Dermis microvascular lymphatic vessel endothelial cell (primary cell): ENCODE measurements at regions not wholly inside any gene's neighbourhood (a gene's known extent, or its start where the extent isn't known, plus 50 kb on each side); places are given as distances from the start of the nearest gene placed in this dataset.
A peak's percentile ranks its signal among the peaks of the same experiment; 100 is the strongest.

Experiments used
- DNase-seq, 2 donors: peaks; one replicate each; pipeline versions ENCODE4 v3.0.0 to v3.0.0-alpha.2; 2010; ENCODE audit warnings: low read depth in 2 of 2

GRCh38 chr10:3432081-3432825 lies 259.7 kb upstream of the PITRM1 start:
- no peak for DNase-seq

DNA sequence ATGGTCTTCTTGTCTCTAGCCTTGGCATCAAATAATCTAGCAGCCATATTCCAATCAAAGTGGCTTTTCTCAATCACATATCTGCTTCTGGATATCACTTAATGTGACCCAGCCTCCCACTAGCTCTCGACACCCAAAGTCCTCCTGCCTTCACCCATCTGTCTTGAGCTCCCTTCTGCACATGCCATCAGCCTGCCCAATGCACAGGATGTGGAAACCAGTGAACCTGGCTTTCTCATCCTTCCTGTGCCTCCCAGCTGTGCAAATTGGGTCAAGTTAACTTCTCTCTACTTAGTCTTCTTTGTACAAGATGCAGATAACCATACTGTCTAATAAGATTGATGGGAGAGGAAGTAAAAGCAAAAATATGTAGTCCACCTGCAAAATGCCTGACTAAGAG lies 257.9 kb upstream of the PITRM1 start:
- no peak for DNase-seq

DNA sequence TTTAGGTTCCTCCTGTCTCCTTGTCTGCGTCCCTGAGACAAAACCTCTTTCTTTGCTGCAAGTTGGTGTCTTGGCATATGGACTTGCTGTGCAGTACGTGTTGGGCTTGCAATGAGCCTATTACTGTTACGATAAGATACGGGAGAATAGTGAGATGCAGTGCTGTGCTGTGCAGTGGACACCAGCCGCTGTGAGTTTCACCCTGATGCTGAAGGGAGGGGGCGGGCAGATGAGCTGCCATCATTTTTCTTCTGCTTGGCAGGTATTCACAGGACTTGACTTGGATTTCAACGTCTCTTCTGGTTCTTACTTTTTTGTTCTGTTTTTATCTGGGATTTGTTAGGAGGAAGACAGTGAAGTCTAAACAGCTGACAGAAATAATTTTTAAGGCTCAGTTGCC lies 257.1 kb upstream of the PITRM1 start:
- DNase-seq: no peak

DNA sequence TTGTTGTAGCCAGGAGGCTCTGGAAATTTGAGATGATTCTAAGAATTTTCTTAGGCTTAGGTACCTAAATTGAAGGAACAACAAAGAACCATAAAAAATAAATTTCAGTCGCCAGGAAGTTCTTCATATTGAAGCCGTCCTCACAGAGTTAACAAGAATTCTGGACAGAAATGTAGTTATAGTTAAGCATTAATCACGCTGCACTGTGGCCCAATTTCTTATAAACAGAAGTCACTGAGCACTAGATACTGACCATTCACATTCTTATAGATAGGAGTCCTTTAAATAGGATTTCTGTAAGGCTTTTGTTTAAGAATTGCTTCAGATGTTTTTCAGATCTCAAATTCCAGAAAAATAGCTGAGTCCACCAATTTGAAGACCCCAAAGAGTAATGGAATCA lies 256.2 kb upstream of the PITRM1 start:
- DNase-seq: no peak

GRCh38 chr10:3427950-3428354 lies 255.4 kb upstream of the PITRM1 start:
- no peak for DNase-seq

DNA sequence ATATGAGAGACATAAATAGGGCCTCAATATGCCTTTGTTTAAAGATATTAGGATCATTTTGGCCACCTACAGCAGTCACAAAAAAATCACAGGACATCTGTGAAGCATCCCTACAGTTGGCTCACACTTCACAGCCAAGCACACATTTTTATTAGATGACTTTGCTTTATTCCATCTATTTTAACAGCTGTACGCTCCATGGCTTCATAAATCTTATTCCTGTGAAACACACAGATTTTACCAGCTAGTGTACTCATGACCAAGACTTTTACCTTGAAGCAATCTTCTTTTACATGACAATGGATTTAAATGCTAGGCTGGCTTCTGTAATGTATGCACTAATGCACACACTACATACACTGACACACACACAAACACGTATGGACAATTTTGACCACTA lies 254.8 kb upstream of the PITRM1 start:
- DNase-seq: no peak

DNA sequence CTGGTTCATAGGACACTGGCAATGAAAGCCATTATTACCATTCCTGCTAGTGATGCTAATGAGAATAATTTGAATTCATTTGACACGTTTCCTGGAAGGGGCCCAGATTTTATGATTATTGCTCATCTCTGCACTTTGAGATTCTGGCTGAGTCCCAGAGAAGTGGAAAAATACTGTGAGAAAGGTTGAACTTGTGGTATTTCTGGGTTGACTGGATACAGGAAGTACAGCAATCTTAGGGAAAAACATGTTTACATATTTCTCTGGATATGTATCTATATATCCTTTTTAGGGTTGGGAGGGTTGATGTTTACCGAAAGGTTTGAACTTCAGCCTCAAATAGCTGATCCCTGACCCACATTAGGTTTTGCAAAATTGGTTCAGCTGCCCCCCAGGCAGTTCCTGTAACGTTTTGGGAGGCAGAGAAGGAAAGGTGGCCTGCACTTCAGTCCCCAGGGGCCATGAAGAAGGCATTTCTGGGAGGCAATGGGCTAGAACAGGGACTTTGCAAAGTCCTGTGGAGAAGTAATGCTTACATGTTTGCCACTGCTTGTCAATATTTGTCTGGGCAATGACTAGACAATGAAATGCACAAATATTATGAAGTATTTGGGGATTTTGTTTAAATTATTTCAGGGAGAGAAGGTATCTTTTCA lies 253.7 kb upstream of the PITRM1 start:
- peak; percentile 94 to 96 for DNase-seq

DNA sequence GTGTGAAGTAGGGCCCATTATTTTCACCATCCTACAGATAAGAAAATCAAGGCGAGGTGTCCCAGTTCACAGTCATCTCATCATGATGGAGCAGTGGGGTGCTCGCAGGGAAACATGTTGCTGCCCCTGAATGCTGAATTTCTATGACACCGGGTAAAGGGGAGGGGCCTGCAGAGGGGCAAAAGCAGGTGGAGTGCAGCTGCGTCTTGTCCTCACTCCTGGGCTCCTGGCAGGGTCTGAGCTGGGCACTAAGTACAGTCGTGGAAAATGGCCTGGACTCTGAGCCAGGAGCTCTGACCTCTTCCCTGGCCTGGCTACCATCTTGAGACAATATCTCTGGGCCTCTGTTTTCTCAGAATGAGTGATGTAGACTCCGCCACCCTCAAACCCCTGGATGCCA lies 253.1 kb upstream of the PITRM1 start:
- DNase-seq: no peak

DNA sequence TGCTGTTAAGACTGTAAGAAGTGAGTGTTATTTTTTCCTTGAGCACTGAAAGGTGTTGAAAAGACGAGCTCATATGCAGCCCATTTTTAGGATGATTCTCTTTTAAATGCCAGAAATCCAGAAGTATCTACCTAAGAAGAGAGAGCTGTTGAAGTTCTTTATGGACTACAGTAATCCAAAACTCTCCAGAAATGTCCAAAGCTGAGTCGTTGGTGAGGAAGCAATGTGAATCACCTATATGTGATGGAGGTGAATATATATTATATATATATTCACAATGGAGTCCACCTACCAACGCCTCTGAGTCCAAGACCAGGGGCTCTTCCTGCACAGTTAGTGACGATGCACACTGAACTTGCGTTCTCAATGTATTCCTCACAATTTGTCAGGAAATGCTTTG lies 252.7 kb upstream of the PITRM1 start:
- DNase-seq: peak in 1 of 2 donors; percentile 17

DNA sequence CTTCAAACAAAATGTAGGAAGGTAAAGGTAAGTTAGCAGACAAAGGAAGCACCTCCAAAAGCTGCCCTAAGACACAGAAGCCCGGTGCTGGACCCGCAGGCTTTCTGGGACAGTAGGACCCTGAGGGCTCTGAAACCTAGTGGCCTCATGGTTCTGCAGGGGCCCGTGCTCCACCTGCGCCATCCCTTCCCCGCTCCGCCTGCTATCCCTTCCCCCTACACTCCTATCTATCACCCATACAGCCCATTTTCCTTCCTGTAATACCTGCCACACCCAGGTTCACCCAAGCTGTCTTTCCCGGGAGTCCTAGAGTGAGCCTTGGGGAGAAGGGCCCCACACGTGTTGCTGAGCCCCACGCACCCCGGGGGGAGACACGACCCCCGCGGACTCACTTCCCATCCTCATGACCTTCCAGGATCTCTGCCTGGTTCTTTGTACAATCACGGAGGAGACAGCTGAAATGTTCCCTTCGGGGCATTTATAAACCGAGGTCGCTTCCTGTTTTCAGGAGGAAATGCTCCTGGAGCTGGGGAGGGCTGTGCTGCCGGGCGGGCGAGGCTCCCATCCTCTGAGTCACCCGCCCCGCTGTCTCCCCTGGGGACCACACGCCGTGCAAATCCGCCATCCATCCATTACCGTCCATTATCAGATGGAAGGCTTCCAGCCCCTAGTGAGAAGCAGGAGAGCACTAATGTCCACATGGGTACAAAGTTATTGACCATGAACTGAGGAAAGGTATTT lies 251.7 kb upstream of the PITRM1 start:
- DNase-seq: peak; percentile 58 to 88

- DNase-seq: no peak
Observed at GRCh38 chr10:3423384-3423783, 250.8 kb upstream of the PITRM1 start.

DNA sequence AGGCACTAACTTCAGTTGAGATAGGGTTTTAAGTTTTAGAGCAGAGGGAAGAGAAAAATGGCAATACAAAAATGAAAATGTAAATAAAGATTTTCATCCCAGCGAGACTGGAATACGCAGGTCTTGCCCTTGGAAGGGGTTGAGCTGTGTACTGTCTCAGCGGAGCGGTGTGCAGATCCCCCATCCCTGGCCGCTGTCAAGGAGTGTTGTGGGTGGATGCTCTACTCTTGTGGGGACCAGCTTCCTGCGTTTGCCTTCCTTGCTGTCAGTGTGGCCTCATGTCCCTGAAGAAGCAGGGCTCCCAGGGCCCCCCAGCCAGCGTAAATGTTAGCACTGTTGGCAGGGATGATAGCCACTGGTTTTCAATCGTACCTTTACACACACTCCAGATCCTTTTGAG lies 249.7 kb upstream of the PITRM1 start:
- DNase-seq: no peak

GRCh38 chr10:3421537-3422257 lies 249.1 kb upstream of the PITRM1 start:
- DNase-seq: no peak

GRCh38 chr10:3420527-3421469 lies 248.2 kb upstream of the PITRM1 start:
- DNase-seq: no peak

- no peak for DNase-seq
Observed at GRCh38 chr10:3419719-3420495, 247.3 kb upstream of the PITRM1 start.

DNA sequence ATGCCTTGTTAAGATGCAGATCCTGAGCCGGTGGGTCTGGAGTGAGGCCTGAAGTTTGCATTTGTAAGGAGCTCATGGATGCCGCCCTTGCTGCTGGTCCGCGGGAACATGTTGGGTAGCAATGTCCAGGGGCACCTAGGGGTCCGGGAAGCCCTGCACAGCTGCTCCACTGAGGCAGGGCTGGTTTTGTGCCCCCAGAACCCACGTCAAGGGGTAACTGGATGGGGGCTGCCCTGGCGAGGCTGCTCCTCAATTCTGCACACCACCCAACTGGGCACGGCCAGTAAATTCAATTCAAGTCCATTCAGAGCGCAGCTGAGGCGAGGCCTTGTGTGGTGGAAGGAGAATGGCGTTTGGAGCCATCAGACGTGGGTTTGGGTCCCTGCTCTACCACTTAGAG lies 246.3 kb upstream of the PITRM1 start:
- no peak for DNase-seq

GRCh38 chr10:3418041-3418754 lies 245.6 kb upstream of the PITRM1 start:
- no peak for DNase-seq

DNA sequence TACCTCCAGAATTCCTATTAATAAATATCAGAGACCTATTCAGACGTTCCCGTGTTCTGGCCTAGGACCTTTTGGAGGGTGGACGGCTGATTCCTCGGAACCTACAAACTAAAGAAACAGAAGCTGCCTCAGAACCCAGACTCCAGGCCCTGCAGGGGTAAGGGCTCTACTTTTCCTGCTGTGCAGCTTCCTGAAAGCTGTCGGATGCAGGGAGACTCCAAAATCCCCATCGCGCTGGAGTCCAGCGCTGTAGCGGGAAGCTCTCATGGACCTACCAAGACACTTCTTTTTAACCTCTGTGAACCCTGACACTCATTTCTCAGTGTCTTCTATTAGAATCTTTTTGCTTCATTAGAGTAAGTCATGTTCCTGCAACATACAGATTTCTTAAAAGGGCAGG lies 244.5 kb upstream of the PITRM1 start:
- DNase-seq: no peak

DNA sequence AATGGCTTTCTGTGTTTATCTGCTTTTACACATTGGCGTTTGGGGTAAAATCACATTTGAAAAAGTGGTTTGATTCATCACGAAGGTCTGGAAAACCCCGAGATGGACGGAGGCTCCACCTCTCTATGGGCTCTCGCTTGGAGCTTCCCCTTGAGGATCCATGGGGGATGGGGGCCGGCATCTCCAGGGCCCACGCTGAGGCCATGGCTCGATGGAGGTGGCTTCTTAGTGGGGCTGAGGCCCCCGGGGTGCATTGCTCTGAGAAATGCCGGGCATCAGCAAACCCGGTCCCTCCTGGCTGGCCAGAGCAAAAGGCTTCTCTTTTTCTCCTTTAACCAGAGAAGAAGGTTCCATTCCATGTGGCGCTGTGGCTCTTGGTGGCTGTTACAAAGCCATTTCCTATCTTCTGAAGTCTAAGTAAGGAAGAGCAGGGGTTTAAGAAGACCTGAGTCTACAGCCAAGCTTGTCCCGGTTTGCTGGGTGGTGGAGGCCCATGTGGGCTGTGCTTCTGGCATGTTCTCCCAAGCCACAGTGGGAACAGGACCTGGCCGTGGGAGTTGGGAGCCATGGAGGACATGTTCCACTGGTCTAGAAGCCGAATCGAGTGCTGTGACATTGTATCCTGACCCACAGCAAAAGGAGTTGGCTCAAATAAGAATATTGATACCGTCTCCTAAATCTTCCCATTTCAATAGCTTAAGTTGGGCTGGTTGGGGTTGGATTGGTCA lies 243.5 kb upstream of the PITRM1 start:
- no peak for DNase-seq
